SK-N-SH (cell line): ENCODE measurements at regions not wholly inside any gene's neighbourhood (a gene's known extent, or its start where the extent isn't known, plus 50 kb on each side); places are given as distances from the start of the nearest gene placed in this dataset.

ENCODE experiments used
- CTCF ChIA-PET: fragments of 300-600, 350-600 bp; formaldehyde crosslinking; extraction: SDS; loops from one replicate; lab custom pipeline; 2021; lab: Yijun Ruan, JAX
- POLR2A ChIA-PET: fragments of 350-600 bp; sonication (Branson Sonifier 250); formaldehyde crosslinking; extraction: SDS; loops from one replicate; lab custom pipeline; 2020; ENCODE audit warnings: antibody characterized with exemption, inconsistent platforms; lab: Yijun Ruan, JAX
- DNase-seq: peaks from one replicate; pipeline ENCODE4 v3.0.0; 2012
- H2AFZ ChIP-seq: fragments of 200-600 bp; sonication (generic); 2 replicates; pipeline ENCODE4 v1.8.1; 2016; ENCODE audit warnings: antibody characterized with exemption, mild to moderate bottlenecking, low read depth
- H3F3A ChIP-seq: fragments of 200-600 bp; sonication (generic); replicated peaks from 2 replicates; pipeline ENCODE3; 2016; ENCODE audit warnings: antibody characterized with exemption, mild to moderate bottlenecking; ENCODE audit not compliant: insufficient read depth
- H3K27ac ChIP-seq, 2 experiments: fragments of 200-500 bp in 1 of 2; fragments of 200-600 bp in 1 of 2; sonication (Bioruptor generic) in 1 of 2; sonication (generic), shearing (Covaris generic) in 1 of 2; 2 replicates each; pipeline versions ENCODE4 v1.5.1 to v1.6.1; 2014 to 2016; ENCODE audit warnings: low read depth in 2 of 2, inconsistent platforms in 1 of 2, low read length in 1 of 2, mild to moderate bottlenecking in 1 of 2, mixed read lengths in 1 of 2
- H3K27me3 ChIP-seq: fragments of 200-600 bp; sonication (generic), shearing (Covaris generic); 2 replicates; pipeline ENCODE4 v1.6.1; 2016; ENCODE audit warnings: mixed run types; ENCODE audit not compliant: insufficient read depth
- H3K36me3 ChIP-seq, 2 experiments: fragments of 200-500 bp in 1 of 2; fragments of 200-600 bp in 1 of 2; sonication (Bioruptor generic) in 1 of 2; sonication (generic) in 1 of 2; replicated peaks in 1 of 2; 2 replicates each; pipeline versions ENCODE3 to v1.5.1; 2014 to 2016; ENCODE audit warnings: low read length in 1 of 2, mild to moderate bottlenecking in 1 of 2; ENCODE audit not compliant: insufficient read depth in 2 of 2, control insufficient read depth in 1 of 2
- H3K4me1 ChIP-seq, 2 experiments: fragments of 200-500 bp in 1 of 2; fragments of 200-600 bp in 1 of 2; sonication (Bioruptor generic) in 1 of 2; sonication (generic), shearing (Covaris generic) in 1 of 2; 2 replicates each; pipeline versions ENCODE4 v1.5.1 to v1.6.1; 2014 to 2016; ENCODE audit warnings: low read depth in 1 of 2, low read length in 1 of 2, mixed run types in 1 of 2; ENCODE audit not compliant: insufficient read depth in 2 of 2, control insufficient read depth in 1 of 2
- H3K4me2 ChIP-seq: fragments of 200-600 bp; sonication (generic), shearing (Covaris generic); 2 replicates; pipeline ENCODE4 v1.6.1; 2017; ENCODE audit warnings: mixed run types
- H3K4me3 ChIP-seq, 2 experiments: fragments of 200-500 bp in 1 of 2; fragments of 200-600 bp in 1 of 2; sonication (Bioruptor generic) in 1 of 2; sonication (generic), shearing (Covaris generic) in 1 of 2; 2 replicates each; pipeline versions ENCODE4 v1.5.1 to v1.8.1; 2014 to 2016; ENCODE audit warnings: low read depth in 2 of 2, inconsistent platforms in 1 of 2, low read length in 1 of 2, mild to moderate bottlenecking in 1 of 2, mixed read lengths in 1 of 2, moderate library complexity in 1 of 2
- H3K79me2 ChIP-seq: fragments of 200-600 bp; sonication (generic); 2 replicates; pipeline ENCODE4 v1.8.1; 2017; ENCODE audit warnings: mild to moderate bottlenecking; ENCODE audit not compliant: insufficient read depth
- H3K9ac ChIP-seq: fragments of 200-600 bp; sonication (generic); 2 replicates; pipeline ENCODE4 v1.6.1; 2017; ENCODE audit warnings: mixed run types
- H3K9me2 ChIP-seq: fragments of 200-600 bp; sonication (generic); 2 replicates; pipeline ENCODE4 v1.6.1; 2017; ENCODE audit warnings: mixed run types
- H3K9me3 ChIP-seq: fragments of 200-600 bp; sonication (generic); 2 replicates; pipeline ENCODE4 v1.6.1; 2017; ENCODE audit warnings: mixed run types, mild to moderate bottlenecking, moderate library complexity
- H4K20me1 ChIP-seq: fragments of 200-600 bp; sonication (generic); 2 replicates; pipeline ENCODE4 v1.6.1; 2017; ENCODE audit warnings: mild to moderate bottlenecking, mixed run types; ENCODE audit not compliant: insufficient read depth
- CTCF ChIP-seq: fragments of 200-600 bp; sonication (generic); IDR thresholded peaks from 2 replicates; pipeline ENCODE4 v1.6.1; 2017; ENCODE audit warnings: antibody characterized with exemption, mild to moderate bottlenecking, moderate library complexity
- ELF1 ChIP-seq: IDR thresholded peaks from 2 replicates; pipeline ENCODE4 v1.4.0; 2012
- EP300 ChIP-seq, 2 experiments: IDR thresholded peaks; 2 replicates each; pipeline versions ENCODE4 v1.4.0 to v1.6.1; 2012; ENCODE audit warnings: borderline replicate concordance in 1 of 2, low read depth in 1 of 2, low read length in 1 of 2
- EZH2phosphoT487 ChIP-seq: fragments of 200-600 bp; sonication (generic); IDR thresholded peaks from 2 replicates; pipeline ENCODE4 v1.6.1; 2017; ENCODE audit warnings: low read depth, mixed run types, mild to moderate bottlenecking, antibody characterized with exemption, moderate library complexity, borderline replicate concordance
- FOXM1 ChIP-seq: IDR thresholded peaks from 2 replicates; pipeline ENCODE4 v1.4.0; 2012; ENCODE audit warnings: low read depth, mild to moderate bottlenecking
- GATA2 ChIP-seq: sonication (generic); formaldehyde crosslinking; IDR thresholded peaks from 2 replicates; pipeline ENCODE4 v1.5.0; 2020; ENCODE audit warnings: mild to moderate bottlenecking, missing genetic modification reagents
- MEF2A ChIP-seq: IDR thresholded peaks from 2 replicates; pipeline ENCODE4 v1.4.0; 2012; ENCODE audit warnings: low read depth, borderline replicate concordance
- PBX3 ChIP-seq: IDR thresholded peaks from 2 replicates; pipeline ENCODE4; 2012
- RAD21 ChIP-seq: IDR thresholded peaks from 2 replicates; pipeline ENCODE4 v1.6.1; 2012; ENCODE audit warnings: mild to moderate bottlenecking, low read length
- RCOR1 ChIP-seq: fragments of 150-350 bp; IDR thresholded peaks from 2 replicates; pipeline ENCODE4 v1.6.1; 2017; ENCODE audit warnings: antibody characterized with exemption, low read length
- REST ChIP-seq: IDR thresholded peaks from 2 replicates; pipeline ENCODE4 v1.6.1; 2012; ENCODE audit warnings: mild to moderate bottlenecking, low read depth, low read length, moderate library complexity
- RFX5 ChIP-seq: IDR thresholded peaks from 2 replicates; pipeline ENCODE4 v1.6.1; 2012; ENCODE audit warnings: mild to moderate bottlenecking, improper control_type of control experiment, low read length
- RXRA ChIP-seq: IDR thresholded peaks from 2 replicates; pipeline ENCODE4 v1.4.0; 2012; ENCODE audit warnings: low read depth, mild to moderate bottlenecking, borderline replicate concordance
- SMC3 ChIP-seq: IDR thresholded peaks from 2 replicates; pipeline ENCODE4 v1.6.1; 2012; ENCODE audit warnings: low read depth, low read length, improper control_type of control experiment
- TAF1 ChIP-seq: IDR thresholded peaks from 2 replicates; pipeline ENCODE4 v1.6.1; 2012; ENCODE audit warnings: low read depth, mild to moderate bottlenecking, low read length, moderate library complexity, borderline replicate concordance
- YY1 ChIP-seq: IDR thresholded peaks from 2 replicates; pipeline ENCODE4 v1.4.0; 2012; ENCODE audit warnings: low read depth, mild to moderate bottlenecking
- ZBTB33 ChIP-seq: IDR thresholded peaks from 2 replicates; pipeline ENCODE4 v1.4.0; 2012; ENCODE audit warnings: low read depth, borderline replicate concordance
- WGBS: methylation state at CpG from one replicate; pipeline ENCODE4 v1.1.6; 2017; ENCODE audit warnings: low lambda C conversion rate; 5-methylcytosine and 5-hydroxymethylcytosine counted together

- no peak overlapping the region for H2AFZ ChIP-seq
- no peaks in the 10 kb centered on the region for H3K79me2 ChIP-seq
- CTCF ChIA-PET = interaction anchor here (0.9 to 3.0 kb wide), 3 partner anchors 10 to 45 kb away, joined by 3 to 10 read pairs (median 3); no protein-coding TSS in a partner anchor
- H4K20me1 ChIP-seq = no peaks in the 10 kb centered on the region
- DNase-seq = no peak
- H3K4me3 ChIP-seq = no peak overlapping the region
- H3K4me1 ChIP-seq = peaks cover 3 to 11% of the 10 kb centered on the region in 2 experiments; a peak in 2 of 4 replicates
- H3K4me2 ChIP-seq = no peak overlapping the region
- WGBS = 96% methylated on average over 4 of the region's 4 CpGs
- no peak overlapping the region for H3K9ac ChIP-seq
- TF ChIP-seq MEF2A = no peak
- TF ChIP-seq GATA2 (CRISPR knock-in tag) = no peak
- TF ChIP-seq PBX3 = no peak
- TF ChIP-seq FOXM1 = no peak
- TF ChIP-seq RAD21 = no peak
- no peak for TF ChIP-seq TAF1
- TF ChIP-seq EZH2phosphoT487 = no peak
- no peak for TF ChIP-seq YY1
- TF ChIP-seq ZBTB33 = no peak
- TF ChIP-seq SMC3 = no peak
- H3K27me3 ChIP-seq = no peaks in the 10 kb centered on the region
- peaks cover 19% of the 10 kb centered on the region for H3F3A ChIP-seq
- no peaks in the 10 kb centered on the region for H3K36me3 ChIP-seq
- no peaks in the 10 kb centered on the region for H3K9me2 ChIP-seq
- no peak overlapping the region for H3K27ac ChIP-seq
- peaks cover 7% of the 10 kb centered on the region; the same call in 1 of the 2 replicates for H3K9me3 ChIP-seq
- POLR2A ChIA-PET = no interaction called here
Measured at GRCh38 chr3:66093981-66094380, 55.3 kb upstream of the MAGI1 start.

GRCh38 chr3:66092175-66092995 lies 53.7 kb upstream of the MAGI1 start:
- H3K9ac ChIP-seq = peak overlapping the region; percentile 40; the same call in 1 of the 2 replicates
- CTCF ChIA-PET = interaction anchor here (0.7 to 3.0 kb wide), 4 partner anchors 13 to 102 kb away, joined by 3 to 10 read pairs (median 3); no protein-coding TSS in a partner anchor
- peak overlapping the region; percentile 87 for H2AFZ ChIP-seq
- H3K9me3 ChIP-seq = peaks cover 7% of the 10 kb centered on the region; the same call in 1 of the 2 replicates
- peak overlapping the region; percentile 70 for H3K4me2 ChIP-seq
- 28% methylated on average over 10 of the region's 10 CpGs for WGBS
- H3K4me3 ChIP-seq = peak overlapping the region; percentile 2 to 43; a peak in 3 of 4 replicates
- no peaks in the 10 kb centered on the region for H3K79me2 ChIP-seq
- H3K27me3 ChIP-seq = no peaks in the 10 kb centered on the region
- POLR2A ChIA-PET = no interaction called here
- no peaks in the 10 kb centered on the region for H3K36me3 ChIP-seq
- no peaks in the 10 kb centered on the region for H3K9me2 ChIP-seq
- DNase-seq = peak; percentile 37
- H3F3A ChIP-seq = peaks cover 14% of the 10 kb centered on the region
- peaks cover 3 to 6% of the 10 kb centered on the region in 2 experiments; a peak in 2 of 4 replicates for H3K4me1 ChIP-seq
- H4K20me1 ChIP-seq = no peaks in the 10 kb centered on the region
- H3K27ac ChIP-seq = peak overlapping the region; percentile 29 to 58; a peak in 3 of 4 replicates
- TF ChIP-seq RFX5 (no peak), ELF1 (peak; percentile 13; the same call in 1 of the 2 replicates), TAF1 (no peak), CTCF (no peak), RXRA (no peak), REST (no peak), YY1 (no peak), EP300 (IDR thresholded peaks at IDR 0.05; ENCODE audit: borderline replicate concordance in 1 of 2, low read depth in 1 of 2, low read length in 1 of 2) (peak; percentile 38 to 85; a peak in 3 of 4 replicates), MEF2A (no peak), RCOR1 (peak; percentile 27; the same call in 1 of the 2 replicates), RAD21 (no peak)
